SK-N-MC (cell line): ENCODE measurements at regions not wholly inside any gene's neighbourhood (a gene's known extent, or its start where the extent isn't known, plus 50 kb on each side); places are given as distances from the start of the nearest gene placed in this dataset.

ENCODE experiments used
- EZH2 ChIP-seq: fragments of 200-600 bp; sonication (generic); IDR thresholded peaks from one replicate; pipeline ENCODE4 v1.6.1; 2017; ENCODE audit warnings: antibody characterized with exemption
- FOXP2 ChIP-seq: optimal IDR thresholded peaks from 2 replicates; pipeline ENCODE3; 2011; ENCODE audit warnings: mild to moderate bottlenecking, moderate library complexity; ENCODE audit not compliant: insufficient read depth; ENCODE audit errors: extremely low read length, control extremely low read depth
- POLR2AphosphoS5 ChIP-seq: IDR thresholded peaks from 2 replicates; pipeline ENCODE4 v1.6.1; 2012; ENCODE audit warnings: mild to moderate bottlenecking, low read depth, low read length, borderline replicate concordance

DNA sequence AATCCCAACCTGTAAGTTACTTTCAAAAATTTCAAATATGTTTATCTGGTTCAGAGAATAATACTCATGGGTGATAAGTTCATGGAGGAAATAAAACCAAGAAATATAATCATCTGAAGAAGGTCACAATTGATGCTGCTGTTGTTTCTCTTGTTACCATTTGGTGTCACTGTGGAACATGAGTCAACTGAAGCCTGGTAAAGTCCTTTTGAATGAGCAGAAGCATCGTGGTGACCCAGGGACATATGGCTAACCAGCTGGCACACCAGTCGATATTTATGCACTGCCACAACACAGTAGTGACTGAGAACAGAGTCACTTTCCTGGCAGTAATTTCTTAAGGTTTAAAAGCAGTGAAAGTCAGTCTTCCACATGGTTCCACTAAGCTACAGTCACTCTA lies 612.9 kb upstream of the TLE4 start:
- no peak for TF ChIP-seq POLR2AphosphoS5
- no peak for TF ChIP-seq EZH2
- no peak for TF ChIP-seq FOXP2
